CD4-positive, alpha-beta T cell treated with Interleukin-21 for 1 hour (primary cell): ENCODE measurements at regions not wholly inside any gene's neighbourhood (a gene's known extent, or its start where the extent isn't known, plus 50 kb on each side); places are given as distances from the start of the nearest gene placed in this dataset.
A peak's percentile ranks its signal among the peaks of the same experiment; 100 is the strongest.
"Not testable (repeated sequence)": the region's sequence is repeated elsewhere in the genome, so short reads cannot be mapped to it uniquely, and the experiment has no call there.

ENCODE experiments used
- DNase-seq: peaks from one replicate; pipeline ENCODE4 v3.0.0-alpha.2; 2020

GRCh38 chr5:164435576-164435975 lies 930.2 kb downstream of the MAT2B start:
- DNase-seq, result no peak

- no peak for DNase-seq
These were observed 934.4 kb downstream of the MAT2B start for GRCh38 chr5:164439799-164440198.

GRCh38 chr5:164449460-164449859 lies 944.0 kb downstream of the MAT2B start:
- DNase-seq, result no peak

- DNase-seq, result no peak
These were observed 960.6 kb downstream of the MAT2B start for GRCh38 chr5:164466033-164466432.

GRCh38 chr5:164470312-164470711 lies 964.9 kb downstream of the MAT2B start:
- no peak for DNase-seq

GRCh38 chr5:164472165-164472564 lies 966.7 kb downstream of the MAT2B start:
- no peak for DNase-seq

GRCh38 chr5:164475339-164475977 lies 970.0 kb downstream of the MAT2B start:
- DNase-seq, result no peak

- no peak for DNase-seq
These were observed 975.9 kb downstream of the MAT2B start for GRCh38 chr5:164481270-164481669.

GRCh38 chr5:164482351-164482750 lies 976.9 kb downstream of the MAT2B start:
- DNase-seq, result no peak

GRCh38 chr5:164484948-164485347 lies 979.5 kb downstream of the MAT2B start:
- DNase-seq, result no peak

- no peak for DNase-seq
These were observed 982.5 kb downstream of the MAT2B start for GRCh38 chr5:164487939-164488338.

- no peak for DNase-seq
These were observed 992.1 kb downstream of the MAT2B start for GRCh38 chr5:164497311-164498064.

GRCh38 chr5:164498438-164498837 lies 993.0 kb downstream of the MAT2B start:
- no peak for DNase-seq

- no peak for DNase-seq
These were observed 995.4 kb downstream of the MAT2B start for GRCh38 chr5:164500856-164501255.

GRCh38 chr5:164501344-164501743 lies 995.9 kb downstream of the MAT2B start:
- no peak for DNase-seq

- DNase-seq, result peak; percentile 3
These were observed 998.8 kb downstream of the MAT2B start for GRCh38 chr5:164504141-164504772.

- DNase-seq, result no peak
These were observed 1000.4 kb downstream of the MAT2B start for GRCh38 chr5:164505791-164506190.

- DNase-seq, result no peak
These were observed 1012.8 kb downstream of the MAT2B start for GRCh38 chr5:164518067-164518740.

GRCh38 chr5:164518741-164519080 lies 1013.3 kb downstream of the MAT2B start:
- no peak for DNase-seq

GRCh38 chr5:164532235-164532900 lies 1026.9 kb downstream of the MAT2B start:
- no peak for DNase-seq

GRCh38 chr5:164533426-164533825 lies 1028.0 kb downstream of the MAT2B start:
- DNase-seq, result not testable (repeated sequence)

GRCh38 chr5:164540174-164540573 lies 1034.8 kb downstream of the MAT2B start:
- no peak for DNase-seq

- DNase-seq, result no peak
These were observed 1040.1 kb downstream of the MAT2B start for GRCh38 chr5:164545507-164545906.
